Kidney glomerular epithelial cell (primary cell): ENCODE measurements at regions not wholly inside any gene's neighbourhood (a gene's known extent, or its start where the extent isn't known, plus 50 kb on each side); places are given as distances from the start of the nearest gene placed in this dataset.

ENCODE experiments used
- DNase-seq: peaks from one replicate; lab custom pipeline; 2025; lab: John Stamatoyannopoulos, UW

DNA sequence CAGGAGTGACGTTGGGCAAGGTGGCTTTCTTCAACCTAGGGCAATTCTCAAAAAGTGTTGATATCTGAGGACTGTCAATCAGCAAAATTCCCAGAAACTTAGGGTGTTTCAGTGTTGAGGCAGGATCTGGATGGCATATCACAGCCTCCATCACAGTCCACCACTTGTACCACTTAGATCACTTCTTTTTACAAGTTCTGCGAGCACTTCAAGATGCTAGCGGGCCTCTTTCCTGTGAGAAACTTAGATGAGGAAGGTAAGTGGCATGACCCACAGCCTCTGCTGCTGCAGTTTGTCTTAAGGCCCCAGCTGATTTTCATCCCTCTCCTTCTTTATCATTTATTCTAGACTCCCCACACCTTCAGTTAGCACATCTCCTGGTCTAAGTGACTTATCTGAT is 295.4 kb upstream of the ZNF521 start:
- no peak for DNase-seq

- DNase-seq = no peak
Observed at GRCh38 chr18:25646971-25647370, 295.0 kb upstream of the ZNF521 start.

- no peak for DNase-seq
Observed at GRCh38 chr18:25639596-25639995, 287.6 kb upstream of the ZNF521 start.

DNA sequence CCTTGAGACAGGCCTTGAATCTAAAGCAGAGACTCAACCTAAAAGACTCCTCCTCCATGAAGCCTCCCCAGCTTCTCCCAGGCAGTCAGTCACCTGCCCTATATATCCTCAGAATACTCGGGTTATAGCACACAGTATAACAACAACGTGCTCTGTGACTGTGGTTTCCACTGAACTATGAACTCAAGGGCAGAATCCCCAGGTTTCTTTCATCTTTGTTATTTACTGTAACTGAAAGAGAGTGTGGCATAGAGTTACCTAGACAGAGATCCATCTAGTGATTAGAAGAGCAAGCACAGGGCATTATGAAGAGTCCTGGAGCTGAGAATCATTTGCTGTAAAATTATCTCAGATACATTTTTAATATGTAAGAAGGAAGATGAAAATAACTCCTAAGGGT is 281.6 kb upstream of the ZNF521 start:
- DNase-seq = no peak

DNA sequence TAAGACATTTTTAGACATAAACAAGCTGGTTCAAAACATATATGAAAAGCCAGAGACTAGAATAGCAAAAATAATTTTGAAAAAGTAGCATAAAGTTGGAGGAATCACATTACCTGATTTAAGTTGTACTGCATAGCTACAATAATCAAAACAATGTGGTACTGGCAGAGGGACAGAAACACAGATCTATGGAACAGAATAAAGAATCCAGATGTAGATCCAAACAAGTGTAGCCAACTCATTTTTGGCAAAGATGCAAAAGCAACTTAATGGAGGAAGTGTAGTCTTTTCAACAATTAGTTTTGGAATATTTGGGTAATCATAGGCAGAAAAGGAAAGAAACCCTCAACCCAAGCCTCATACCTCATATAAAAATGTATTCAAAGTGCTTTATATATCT is 278.7 kb upstream of the ZNF521 start:
- DNase-seq = no peak

DNA sequence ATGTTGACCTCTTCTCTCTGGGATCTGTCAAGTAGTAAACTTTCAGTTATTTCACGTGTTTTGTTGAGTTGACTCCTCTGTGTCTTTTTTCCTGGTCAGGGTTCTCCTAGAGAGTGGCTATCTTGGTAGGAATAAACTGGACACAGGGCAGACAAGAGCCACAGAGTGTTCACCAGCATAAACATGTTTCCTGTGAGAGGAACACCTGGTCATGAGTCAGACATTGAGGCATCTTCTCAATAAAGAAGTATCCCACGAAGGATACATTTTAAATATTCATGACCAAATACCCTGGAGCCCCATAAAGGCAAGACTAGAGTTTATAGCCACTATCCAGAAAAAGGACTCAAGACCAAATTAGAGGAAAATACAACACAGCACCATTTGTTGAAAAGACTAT is 269.7 kb upstream of the ZNF521 start:
- no peak for DNase-seq

- DNase-seq = no peak
Observed at GRCh38 chr18:25621144-25621543, 269.2 kb upstream of the ZNF521 start.

- DNase-seq = no peak
Observed at GRCh38 chr18:25614168-25614567, 262.2 kb upstream of the ZNF521 start.

GRCh38 chr18:25612466-25612865 is 260.5 kb upstream of the ZNF521 start:
- no peak for DNase-seq

GRCh38 chr18:25608091-25608490 is 256.1 kb upstream of the ZNF521 start:
- no peak for DNase-seq

DNA sequence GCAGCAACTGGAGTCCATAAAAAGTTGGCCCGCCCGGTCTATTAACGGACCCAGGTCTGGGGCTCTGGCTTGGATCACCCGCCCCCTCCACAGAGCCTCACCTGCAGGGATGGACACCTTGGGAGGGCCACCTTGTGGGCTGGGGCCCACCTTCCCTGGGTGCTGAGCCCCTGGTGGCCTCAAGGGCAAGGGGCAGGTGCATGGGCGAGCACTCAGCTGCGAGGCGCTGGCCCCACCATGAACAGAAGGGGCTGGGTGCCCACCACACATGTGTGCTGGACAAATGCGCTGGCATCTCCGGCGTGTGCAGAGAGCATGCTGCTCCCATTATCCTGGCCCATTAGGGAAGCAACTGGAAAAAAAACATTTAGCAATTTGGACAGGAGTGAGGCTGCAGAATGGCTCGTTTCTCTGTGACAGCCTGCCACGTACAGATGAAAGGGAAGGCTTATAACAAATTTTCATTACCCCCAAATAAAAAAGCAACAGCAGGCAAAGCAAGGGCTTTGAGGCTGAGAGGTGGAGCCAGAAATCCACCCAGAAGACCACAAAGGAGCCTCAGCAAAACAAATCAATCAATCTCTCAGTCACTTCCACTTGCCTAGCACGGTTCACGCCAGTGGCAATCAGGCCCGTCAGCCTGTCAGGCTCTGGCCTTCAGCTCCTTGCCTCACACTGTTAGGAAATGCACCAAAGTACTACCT is 253.1 kb upstream of the ZNF521 start:
- no peak for DNase-seq

DNA sequence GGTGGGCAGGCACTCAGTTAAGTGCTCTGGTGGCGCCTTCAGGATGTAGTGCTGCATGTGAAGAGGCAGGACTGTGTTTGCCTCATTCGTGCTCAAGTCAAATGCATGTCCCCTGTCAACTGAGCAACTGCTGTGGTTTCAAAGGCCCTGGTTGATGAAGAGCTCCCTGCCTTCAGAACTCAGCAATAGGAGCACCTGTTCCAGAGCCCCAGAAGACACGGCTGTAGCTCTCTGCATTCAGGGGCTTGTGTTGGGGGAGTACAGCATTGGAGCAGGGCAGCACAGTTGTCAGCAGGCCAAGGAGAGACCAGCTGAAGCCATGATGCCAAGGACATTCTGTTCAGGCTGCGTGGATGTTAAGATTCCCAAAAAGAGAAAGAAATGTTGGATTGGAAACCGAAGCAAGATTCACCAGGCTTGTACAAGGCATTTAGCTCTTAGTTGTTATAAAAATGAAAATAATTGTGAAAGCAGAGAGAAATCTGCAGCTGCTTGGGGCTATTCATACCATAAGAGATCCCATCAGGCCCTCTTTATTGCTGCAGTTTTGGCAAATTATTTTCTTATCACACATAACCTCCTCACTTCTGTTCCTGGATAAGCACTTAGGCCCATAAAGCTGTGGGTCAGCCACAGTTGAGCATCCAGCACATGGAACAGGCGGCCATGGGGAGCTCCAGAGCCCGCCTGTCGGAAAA is 252.4 kb upstream of the ZNF521 start:
- DNase-seq = no peak

DNA sequence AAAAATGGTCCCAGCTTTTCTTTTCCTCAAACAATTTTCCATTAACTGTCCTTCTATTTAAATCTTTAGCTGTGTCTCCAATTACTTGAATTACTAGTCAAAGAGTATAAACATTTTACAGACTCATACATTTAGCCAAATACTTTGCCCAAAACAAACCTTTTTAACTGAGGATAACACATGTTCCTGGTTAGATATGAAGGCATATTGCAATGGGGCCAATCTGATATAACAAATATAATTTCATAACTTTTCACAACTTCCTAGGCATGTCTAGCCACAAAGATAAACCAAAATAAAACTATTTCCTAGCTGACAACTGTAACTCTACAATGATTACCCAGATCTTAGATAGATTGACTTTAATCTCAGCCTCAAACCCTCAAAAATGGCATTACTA is 247.5 kb upstream of the ZNF521 start:
- no peak for DNase-seq

DNA sequence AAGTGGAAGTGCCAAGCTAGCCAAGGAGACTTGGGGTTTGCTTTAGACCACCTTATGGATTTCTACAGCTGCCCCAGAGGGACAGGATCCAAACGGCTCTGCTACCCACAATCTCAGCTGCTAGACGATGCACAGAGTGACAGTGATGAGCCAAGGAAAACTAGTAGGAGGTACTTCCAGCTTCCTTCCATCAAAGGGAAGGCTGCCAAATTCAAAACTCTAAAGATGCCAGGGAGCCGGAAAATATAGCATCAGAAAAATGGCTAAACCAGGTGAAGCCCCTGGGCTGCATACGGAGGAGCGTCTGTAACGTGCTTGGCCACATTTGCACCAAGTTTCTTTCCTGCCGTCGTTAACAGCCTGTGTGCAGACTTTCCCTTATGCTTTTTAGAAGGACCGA is 245.5 kb upstream of the ZNF521 start:
- DNase-seq = no peak

GRCh38 chr18:25595274-25596060 is 243.5 kb upstream of the ZNF521 start:
- DNase-seq = no peak

GRCh38 chr18:25594351-25594750 is 242.4 kb upstream of the ZNF521 start:
- no peak for DNase-seq

- no peak for DNase-seq
Observed at GRCh38 chr18:25592804-25593360, 240.9 kb upstream of the ZNF521 start.

DNA sequence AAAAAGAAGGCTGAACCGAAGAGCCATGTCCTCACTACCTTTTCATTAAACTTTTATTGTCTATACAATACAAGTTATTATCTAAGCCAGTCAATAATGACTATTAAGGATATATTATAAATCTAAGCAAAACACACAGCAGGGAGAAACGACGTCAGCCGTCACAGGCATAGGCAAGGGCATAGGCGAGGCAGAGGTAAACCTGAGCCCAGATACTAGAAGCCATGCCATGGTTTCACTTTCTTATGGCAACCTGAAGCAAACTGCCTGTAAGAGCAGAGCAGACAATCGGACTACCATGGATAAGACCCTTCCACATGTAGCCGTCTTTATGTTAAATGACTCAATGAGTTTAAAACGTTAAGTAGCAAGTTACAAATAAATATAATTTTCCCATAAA is 238.5 kb upstream of the ZNF521 start:
- no peak for DNase-seq

- DNase-seq = no peak
Observed at GRCh38 chr18:25587545-25587944, 235.6 kb upstream of the ZNF521 start.

- DNase-seq = no peak
Observed at GRCh38 chr18:25568986-25569385, 217.0 kb upstream of the ZNF521 start.

GRCh38 chr18:25563816-25564683 is 212.1 kb upstream of the ZNF521 start:
- DNase-seq = no peak

GRCh38 chr18:25563346-25563745 is 211.4 kb upstream of the ZNF521 start:
- DNase-seq = no peak
